ENCODE measurements at regions not wholly inside any gene's neighbourhood (a gene's known extent, or its start where the extent isn't known, plus 50 kb on each side); places are given as distances from the start of the nearest gene placed in this dataset.

GRCh38 chr18:43601432-43601831, 324.1 kb upstream of the SYT4 start:
- Histone ChIP-seq H3K4me3 (ENCODE audit: low read length) (no peak overlapping the region), H3K4me1 (ENCODE audit: control insufficient read depth, low read depth, low read length) (no peaks in the 10 kb centered on the region), H3K9ac (ENCODE audit: low read length) (no peak overlapping the region)

DNA sequence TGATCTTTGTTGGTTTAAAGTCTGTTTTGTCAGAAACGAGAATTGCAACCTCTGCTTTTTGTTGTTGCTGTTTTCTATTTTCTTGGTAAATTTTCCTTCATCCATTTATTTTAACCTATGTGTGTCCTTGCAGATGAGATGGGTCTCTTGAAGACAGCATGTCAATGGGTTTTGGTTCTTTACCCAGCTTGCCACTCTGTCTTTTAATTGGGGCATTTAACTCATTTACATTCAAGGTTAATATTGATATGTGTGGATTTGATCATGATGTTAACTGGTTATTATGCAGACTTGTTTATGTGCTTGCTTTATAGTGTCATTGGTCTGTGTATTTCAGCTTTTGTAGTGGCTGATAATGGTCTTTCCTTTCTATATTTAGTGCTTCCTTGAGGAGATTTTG, 327.9 kb upstream of the SYT4 start:
- H3K4me3 ChIP-seq (ENCODE audit: low read length): no peak overlapping the region
- H3K4me1 ChIP-seq (ENCODE audit: control insufficient read depth, low read depth, low read length): no peaks in the 10 kb centered on the region
- H3K27ac ChIP-seq (ENCODE audit: low read length): no peak overlapping the region
- H3K27me3 ChIP-seq (ENCODE audit: control insufficient read depth, insufficient read depth, low read length): no peaks in the 10 kb centered on the region
- no peaks in the 10 kb centered on the region for H3K36me3 ChIP-seq (ENCODE audit: control insufficient read depth, low read depth, low read length)
- no peak overlapping the region for H3K9ac ChIP-seq (ENCODE audit: low read length)
- no peaks in the 10 kb centered on the region for H3K9me3 ChIP-seq (ENCODE audit: control insufficient read depth, low read depth, low read length)

More at GRCh38 chr18:43601432-43601831, 324.1 kb upstream of the SYT4 start:
- no peaks in the 10 kb centered on the region for H3K36me3 ChIP-seq (ENCODE audit: control insufficient read depth, low read depth, low read length)
- H3K27ac ChIP-seq (ENCODE audit: low read length): no peak overlapping the region
- H3K27me3 ChIP-seq (ENCODE audit: control insufficient read depth, insufficient read depth, low read length): no peaks in the 10 kb centered on the region
- H3K9me3 ChIP-seq (ENCODE audit: control insufficient read depth, low read depth, low read length): no peaks in the 10 kb centered on the region

GRCh38 chr18:43606795-43607194, 329.5 kb upstream of the SYT4 start:
- Histone ChIP-seq H3K27ac (ENCODE audit: low read length) (no peak overlapping the region), H3K9me3 (ENCODE audit: control insufficient read depth, low read depth, low read length) (no peaks in the 10 kb centered on the region), H3K27me3 (ENCODE audit: control insufficient read depth, insufficient read depth, low read length) (no peaks in the 10 kb centered on the region), H3K4me1 (ENCODE audit: control insufficient read depth, low read depth, low read length) (no peaks in the 10 kb centered on the region), H3K4me3 (ENCODE audit: low read length) (no peak overlapping the region), H3K9ac (ENCODE audit: low read length) (no peak overlapping the region), H3K36me3 (ENCODE audit: control insufficient read depth, low read depth, low read length) (no peaks in the 10 kb centered on the region)

- H3K9ac ChIP-seq (ENCODE audit: low read length): no peak overlapping the region
- H3K27me3 ChIP-seq (ENCODE audit: control insufficient read depth, insufficient read depth, low read length): no peaks in the 10 kb centered on the region
- H3K27ac ChIP-seq (ENCODE audit: low read length): no peak overlapping the region
- H3K4me3 ChIP-seq (ENCODE audit: low read length): no peak overlapping the region
- no peaks in the 10 kb centered on the region for H3K4me1 ChIP-seq (ENCODE audit: control insufficient read depth, low read depth, low read length)
- no peaks in the 10 kb centered on the region for H3K9me3 ChIP-seq (ENCODE audit: control insufficient read depth, low read depth, low read length)
- no peaks in the 10 kb centered on the region for H3K36me3 ChIP-seq (ENCODE audit: control insufficient read depth, low read depth, low read length)
These were observed 343.6 kb upstream of the SYT4 start for GRCh38 chr18:43620936-43621335.

- no peak overlapping the region for H3K4me3 ChIP-seq (ENCODE audit: low read length)
These were observed 344.7 kb upstream of the SYT4 start for GRCh38 chr18:43622024-43622423.

DNA sequence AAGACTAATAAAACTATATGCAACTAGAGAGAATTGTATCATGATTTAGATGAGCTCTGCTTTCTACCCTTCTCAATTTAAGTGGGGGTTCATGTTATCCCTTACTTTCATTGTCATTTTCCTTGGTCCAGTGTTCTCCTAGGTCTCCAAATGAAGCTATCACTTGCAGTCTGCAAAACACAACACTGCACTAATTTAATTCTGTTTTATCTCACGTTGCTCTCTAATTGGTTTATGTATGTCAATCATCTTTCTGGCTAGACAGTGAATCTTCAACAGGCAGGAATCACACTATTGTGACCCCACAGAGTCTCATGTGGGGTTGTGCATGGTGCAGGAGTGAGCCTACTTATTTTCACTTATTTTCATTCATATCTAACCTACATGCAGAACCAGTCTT, 348.3 kb upstream of the SYT4 start:
- H3K9ac ChIP-seq (ENCODE audit: low read length): no peak overlapping the region

More at GRCh38 chr18:43622024-43622423, 344.7 kb upstream of the SYT4 start:
- Histone ChIP-seq H3K4me1 (ENCODE audit: control insufficient read depth, low read depth, low read length) (no peaks in the 10 kb centered on the region), H3K36me3 (ENCODE audit: control insufficient read depth, low read depth, low read length) (no peaks in the 10 kb centered on the region), H3K9me3 (ENCODE audit: control insufficient read depth, low read depth, low read length) (no peaks in the 10 kb centered on the region), H3K27ac (ENCODE audit: low read length) (no peak overlapping the region), H3K27me3 (ENCODE audit: control insufficient read depth, insufficient read depth, low read length) (no peaks in the 10 kb centered on the region), H3K9ac (ENCODE audit: low read length) (no peak overlapping the region)

GRCh38 chr18:43627848-43628530, 350.7 kb upstream of the SYT4 start:
- no peak overlapping the region for H3K27ac ChIP-seq (ENCODE audit: low read length)
- no peaks in the 10 kb centered on the region for H3K36me3 ChIP-seq (ENCODE audit: control insufficient read depth, low read depth, low read length)
- H3K9me3 ChIP-seq (ENCODE audit: control insufficient read depth, low read depth, low read length): no peaks in the 10 kb centered on the region
- H3K27me3 ChIP-seq (ENCODE audit: control insufficient read depth, insufficient read depth, low read length): no peaks in the 10 kb centered on the region
- H3K9ac ChIP-seq (ENCODE audit: low read length): no peak overlapping the region
- H3K4me3 ChIP-seq (ENCODE audit: low read length): no peak overlapping the region
- H3K4me1 ChIP-seq (ENCODE audit: control insufficient read depth, low read depth, low read length): peaks cover 6% of the 10 kb centered on the region

More for the DNA sequence above, 348.3 kb upstream of the SYT4 start:
- H3K36me3 ChIP-seq (ENCODE audit: control insufficient read depth, low read depth, low read length): no peaks in the 10 kb centered on the region
- peaks cover 6% of the 10 kb centered on the region for H3K4me1 ChIP-seq (ENCODE audit: control insufficient read depth, low read depth, low read length)
- H3K27me3 ChIP-seq (ENCODE audit: control insufficient read depth, insufficient read depth, low read length): no peaks in the 10 kb centered on the region
- no peaks in the 10 kb centered on the region for H3K9me3 ChIP-seq (ENCODE audit: control insufficient read depth, low read depth, low read length)
- H3K4me3 ChIP-seq (ENCODE audit: low read length): no peak overlapping the region
- no peak overlapping the region for H3K27ac ChIP-seq (ENCODE audit: low read length)

GRCh38 chr18:43634994-43635393, 357.7 kb upstream of the SYT4 start:
- no peaks in the 10 kb centered on the region for H3K36me3 ChIP-seq (ENCODE audit: control insufficient read depth, low read depth, low read length)

DNA sequence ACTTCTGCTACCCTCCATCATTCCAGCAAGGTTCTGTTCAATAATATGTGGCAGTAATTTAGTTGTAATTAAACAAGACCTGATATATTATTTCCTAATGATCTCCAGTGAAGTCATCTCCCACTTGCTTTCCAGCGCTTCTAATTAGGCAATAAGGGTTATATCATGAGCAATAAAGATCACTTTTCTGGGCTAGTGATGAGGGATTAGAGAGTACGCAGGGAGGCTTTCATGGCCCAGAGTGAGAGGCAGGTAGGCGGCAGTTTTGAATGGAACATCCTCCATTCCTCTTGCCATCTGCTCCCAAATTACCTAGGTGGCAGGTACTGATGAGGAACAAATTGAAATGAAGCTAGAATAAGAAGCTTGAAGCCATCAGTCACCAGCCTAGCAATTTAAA, 358.1 kb upstream of the SYT4 start:
- Histone ChIP-seq H3K4me3 (ENCODE audit: low read length) (no peak overlapping the region), H3K27me3 (ENCODE audit: control insufficient read depth, insufficient read depth, low read length) (no peaks in the 10 kb centered on the region), H3K27ac (ENCODE audit: low read length) (no peak overlapping the region), H3K36me3 (ENCODE audit: control insufficient read depth, low read depth, low read length) (no peaks in the 10 kb centered on the region), H3K9ac (ENCODE audit: low read length) (no peak overlapping the region), H3K9me3 (ENCODE audit: control insufficient read depth, low read depth, low read length) (no peaks in the 10 kb centered on the region), H3K4me1 (ENCODE audit: control insufficient read depth, low read depth, low read length) (no peaks in the 10 kb centered on the region)

More at GRCh38 chr18:43634994-43635393, 357.7 kb upstream of the SYT4 start:
- Histone ChIP-seq H3K27me3 (ENCODE audit: control insufficient read depth, insufficient read depth, low read length) (no peaks in the 10 kb centered on the region), H3K4me3 (ENCODE audit: low read length) (no peak overlapping the region), H3K4me1 (ENCODE audit: control insufficient read depth, low read depth, low read length) (no peaks in the 10 kb centered on the region), H3K27ac (ENCODE audit: low read length) (no peak overlapping the region), H3K9me3 (ENCODE audit: control insufficient read depth, low read depth, low read length) (no peaks in the 10 kb centered on the region), H3K9ac (ENCODE audit: low read length) (no peak overlapping the region)

DNA sequence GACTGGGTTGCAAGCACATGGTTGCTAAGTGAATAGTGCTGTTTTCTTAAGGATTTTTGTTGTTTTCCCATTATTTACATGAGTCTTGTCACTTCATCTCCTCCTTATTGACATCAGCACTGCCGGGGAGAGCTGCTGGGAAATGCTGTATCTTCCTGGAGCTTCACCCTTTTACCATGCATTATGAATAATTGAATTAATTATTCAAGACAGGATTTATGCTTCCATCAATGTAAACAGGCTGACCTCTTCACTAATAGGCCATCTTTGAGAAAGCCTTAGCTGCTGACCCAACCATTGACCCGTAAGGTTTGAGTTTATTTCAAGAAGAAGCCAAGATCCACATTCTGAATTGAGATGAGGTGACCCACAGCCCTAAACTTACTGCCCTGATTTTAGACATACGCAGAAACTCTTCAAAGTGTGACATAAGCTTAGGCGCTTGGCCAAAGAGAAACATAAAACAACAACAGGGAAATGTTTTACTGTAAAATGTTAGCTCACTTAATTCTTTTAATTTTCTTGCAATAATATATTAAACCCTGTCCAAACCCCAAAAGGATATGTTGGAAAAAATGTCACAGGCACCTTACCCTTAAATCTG, 365.5 kb upstream of the SYT4 start:
- Histone ChIP-seq H3K4me3 (ENCODE audit: low read length) (no peak overlapping the region), H3K27ac (ENCODE audit: low read length) (no peak overlapping the region), H3K9me3 (ENCODE audit: control insufficient read depth, low read depth, low read length) (no peaks in the 10 kb centered on the region), H3K36me3 (ENCODE audit: control insufficient read depth, low read depth, low read length) (no peaks in the 10 kb centered on the region), H3K9ac (ENCODE audit: low read length) (no peak overlapping the region), H3K4me1 (ENCODE audit: control insufficient read depth, low read depth, low read length) (no peaks in the 10 kb centered on the region), H3K27me3 (ENCODE audit: control insufficient read depth, insufficient read depth, low read length) (no peaks in the 10 kb centered on the region)

GRCh38 chr18:43648002-43648401, 370.7 kb upstream of the SYT4 start:
- Histone ChIP-seq H3K9me3 (ENCODE audit: control insufficient read depth, low read depth, low read length) (no peaks in the 10 kb centered on the region), H3K4me3 (ENCODE audit: low read length) (no peak overlapping the region), H3K27me3 (ENCODE audit: control insufficient read depth, insufficient read depth, low read length) (no peaks in the 10 kb centered on the region), H3K36me3 (ENCODE audit: control insufficient read depth, low read depth, low read length) (no peaks in the 10 kb centered on the region), H3K9ac (ENCODE audit: low read length) (no peak overlapping the region), H3K4me1 (ENCODE audit: control insufficient read depth, low read depth, low read length) (no peaks in the 10 kb centered on the region), H3K27ac (ENCODE audit: low read length) (no peak overlapping the region)

Measured in iPS-18a (cell line).